ENCODE measurements at regions not wholly inside any gene's neighbourhood (a gene's known extent, or its start where the extent isn't known, plus 50 kb on each side); places are given as distances from the start of the nearest gene placed in this dataset.
"Not testable (repeated sequence)": the region's sequence is repeated elsewhere in the genome, so short reads cannot be mapped to it uniquely, and the experiment has no call there.

- H3K27ac ChIP-seq; H3K27me3 ChIP-seq; H3K9me3 ChIP-seq; DNase-seq (ENCODE audit: low spot score); H3K4me3 ChIP-seq; H3K36me3 ChIP-seq; H3K4me1 ChIP-seq: not testable (repeated sequence)
These were observed 68.1 kb downstream of the GOLGA6L6 start for GRCh38 chr15:20473465-20473864.

DNA sequence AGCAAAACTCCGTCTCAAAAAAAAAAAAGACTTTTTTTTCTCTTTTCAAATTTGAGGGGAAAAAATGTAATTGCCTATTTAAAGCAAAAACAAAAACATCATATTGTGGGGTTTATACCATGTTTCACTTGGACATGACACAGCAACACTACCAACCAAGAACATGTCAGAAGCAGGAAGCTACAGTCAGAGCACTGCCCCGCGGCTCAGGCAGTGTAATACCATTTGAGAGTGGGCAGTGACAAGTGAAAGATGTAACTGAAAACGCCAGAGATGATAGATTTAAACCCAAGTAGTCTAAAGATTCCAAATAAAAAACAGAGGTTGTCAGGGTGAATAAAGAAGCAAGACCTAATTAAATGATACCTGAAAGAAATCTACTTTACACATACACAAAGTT, 68.6 kb downstream of the GOLGA6L6 start:
- not testable (repeated sequence) for H3K36me3 ChIP-seq; H3K9me3 ChIP-seq; H3K4me3 ChIP-seq; H3K4me1 ChIP-seq; H3K27me3 ChIP-seq; DNase-seq (ENCODE audit: low spot score); H3K27ac ChIP-seq

GRCh38 chr15:20470810-20471209, 70.8 kb downstream of the GOLGA6L6 start:
- H3K27me3 ChIP-seq; H3K9me3 ChIP-seq; H3K36me3 ChIP-seq; H3K27ac ChIP-seq; H3K4me1 ChIP-seq; DNase-seq (ENCODE audit: low spot score); H3K4me3 ChIP-seq: not testable (repeated sequence)

GRCh38 chr15:20441138-20441537, 100.5 kb downstream of the GOLGA6L6 start:
- not testable (repeated sequence) for H3K4me3 ChIP-seq; H3K27me3 ChIP-seq; DNase-seq (ENCODE audit: low spot score); H3K4me1 ChIP-seq; H3K9me3 ChIP-seq; H3K36me3 ChIP-seq; H3K27ac ChIP-seq

- not testable (repeated sequence) for H3K36me3 ChIP-seq; H3K27ac ChIP-seq; H3K9me3 ChIP-seq; H3K27me3 ChIP-seq; H3K4me1 ChIP-seq; H3K4me3 ChIP-seq; DNase-seq (ENCODE audit: low spot score)
These were observed 101.2 kb downstream of the GOLGA6L6 start for GRCh38 chr15:20440390-20440789.

- not testable (repeated sequence) for DNase-seq (ENCODE audit: low spot score); H3K4me1 ChIP-seq; H3K27me3 ChIP-seq; H3K36me3 ChIP-seq; H3K9me3 ChIP-seq; H3K4me3 ChIP-seq; H3K27ac ChIP-seq
These were observed 102.5 kb downstream of the GOLGA6L6 start for GRCh38 chr15:20439111-20439510.

- H3K27ac ChIP-seq; H3K27me3 ChIP-seq; H3K36me3 ChIP-seq; DNase-seq (ENCODE audit: low spot score); H3K4me1 ChIP-seq; H3K4me3 ChIP-seq; H3K9me3 ChIP-seq: not testable (repeated sequence)
These were observed 103.3 kb downstream of the GOLGA6L6 start for GRCh38 chr15:20438255-20438654.

DNA sequence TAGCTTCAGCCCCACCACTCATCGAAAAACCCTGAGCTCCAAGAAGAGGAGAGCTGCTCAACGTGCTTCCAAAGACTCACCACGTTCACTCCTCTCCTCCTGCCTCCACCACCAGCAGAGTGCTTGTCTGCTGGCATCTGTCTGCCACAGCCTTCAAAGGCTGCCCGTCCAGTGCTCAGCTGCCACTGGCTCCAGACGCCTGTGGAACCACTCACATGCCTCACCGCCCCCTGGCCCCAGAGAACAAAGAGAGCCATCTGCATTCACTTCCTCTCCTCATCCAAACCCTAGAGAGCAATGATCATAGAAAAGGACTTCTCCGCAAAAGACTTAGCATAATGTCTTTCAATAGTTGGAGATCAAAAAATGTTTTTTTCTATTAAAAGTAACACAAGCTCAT, 108.1 kb downstream of the GOLGA6L6 start:
- not testable (repeated sequence) for H3K27me3 ChIP-seq; H3K4me1 ChIP-seq; H3K9me3 ChIP-seq; H3K27ac ChIP-seq; DNase-seq (ENCODE audit: low spot score); H3K4me3 ChIP-seq; H3K36me3 ChIP-seq

DNA sequence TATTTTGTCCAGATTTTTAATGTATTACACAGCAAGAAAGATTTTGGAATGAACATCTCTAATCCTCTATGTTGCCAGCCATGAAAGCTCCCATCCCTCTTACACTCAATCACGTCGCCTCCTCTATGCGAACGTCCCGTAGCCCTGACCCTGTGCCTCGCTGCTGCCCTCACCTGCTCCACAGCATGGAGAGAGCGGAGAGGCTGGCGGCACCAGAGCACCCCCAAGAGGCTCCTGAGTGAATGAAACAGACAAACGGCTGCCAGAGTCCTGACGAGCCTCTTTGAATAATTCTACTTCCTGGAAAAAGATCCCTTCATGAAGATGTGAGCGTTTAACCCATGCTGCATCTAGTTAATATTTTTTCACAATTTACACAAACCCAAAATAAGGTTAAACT, 111.1 kb downstream of the GOLGA6L6 start:
- H3K36me3 ChIP-seq; H3K4me3 ChIP-seq; H3K27ac ChIP-seq; H3K27me3 ChIP-seq; H3K9me3 ChIP-seq; H3K4me1 ChIP-seq; DNase-seq (ENCODE audit: low spot score): not testable (repeated sequence)

GRCh38 chr15:20420710-20421109, 120.9 kb downstream of the GOLGA6L6 start:
- not testable (repeated sequence) for H3K4me1 ChIP-seq; H3K27me3 ChIP-seq; H3K9me3 ChIP-seq; DNase-seq (ENCODE audit: low spot score); H3K4me3 ChIP-seq; H3K36me3 ChIP-seq; H3K27ac ChIP-seq

GRCh38 chr15:20416618-20417017, 125.0 kb downstream of the GOLGA6L6 start:
- not testable (repeated sequence) for H3K27ac ChIP-seq; H3K36me3 ChIP-seq; H3K4me3 ChIP-seq; H3K27me3 ChIP-seq; DNase-seq (ENCODE audit: low spot score); H3K4me1 ChIP-seq
- H3K9me3 ChIP-seq = peaks cover 0 to 14% of the 10 kb centered on the region in 2 donors

GRCh38 chr15:20409667-20410198, 131.9 kb downstream of the GOLGA6L6 start:
- H3K36me3 ChIP-seq; H3K4me1 ChIP-seq; H3K27me3 ChIP-seq; DNase-seq (ENCODE audit: low spot score); H3K27ac ChIP-seq; H3K4me3 ChIP-seq: not testable (repeated sequence)
- H3K9me3 ChIP-seq = peaks cover 0 to 21% of the 10 kb centered on the region in 2 donors
